DMS114 treated with DMSO at 0.1 percent for 48 hours (cell line): ENCODE measurements at regions not wholly inside any gene's neighbourhood (a gene's known extent, or its start where the extent isn't known, plus 50 kb on each side); places are given as distances from the start of the nearest gene placed in this dataset.

ENCODE experiments used
- DNase-seq: peaks from one replicate; lab custom pipeline; 2025; ENCODE audit not compliant: unreplicated experiment; lab: John Stamatoyannopoulos, UW

DNA sequence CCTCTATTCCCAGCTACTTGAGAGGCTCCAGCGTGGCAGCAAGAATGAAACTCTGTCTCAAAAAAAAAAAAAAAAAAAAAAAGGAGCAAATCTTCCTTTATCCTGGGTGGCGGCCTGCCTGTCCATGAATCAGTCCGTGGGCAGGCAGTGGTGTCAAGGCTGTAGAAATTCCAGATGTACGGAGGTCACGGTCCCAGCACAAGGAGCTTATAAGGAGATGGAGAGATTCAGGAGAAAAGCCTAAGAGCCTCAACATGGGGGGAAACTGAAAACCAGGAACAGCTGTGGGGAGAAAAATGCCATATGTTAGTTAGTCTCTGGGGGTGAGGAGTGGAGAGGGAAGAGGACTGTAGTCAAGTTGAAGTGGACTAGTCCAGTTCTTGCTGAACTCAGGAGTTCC, 130.5 kb upstream of the CRY1 start:
- no peak for DNase-seq

- no peak for DNase-seq
Observed at GRCh38 chr12:107225635-107226034, 132.3 kb upstream of the CRY1 start.

DNA sequence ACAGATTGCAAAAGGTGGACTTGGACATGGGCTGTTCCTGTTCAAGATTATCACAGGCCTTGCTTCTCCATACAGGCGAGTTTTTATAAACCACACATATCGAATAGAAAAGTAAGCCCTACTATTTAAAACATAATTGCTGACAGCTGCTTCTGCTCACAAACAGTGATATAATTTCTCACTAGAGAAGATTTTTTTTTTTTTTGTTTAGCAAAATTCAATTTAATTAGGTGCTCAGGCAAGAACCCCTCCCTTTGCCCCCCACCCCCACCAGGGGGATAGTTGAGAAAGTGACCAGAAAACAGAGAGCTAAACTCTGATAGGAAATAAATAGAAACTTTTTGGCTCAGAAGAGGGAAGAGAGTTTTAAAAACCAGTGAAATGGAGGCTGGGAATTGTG, 132.8 kb upstream of the CRY1 start:
- DNase-seq, result no peak

GRCh38 chr12:107228076-107228475, 134.7 kb upstream of the CRY1 start:
- DNase-seq, result no peak

GRCh38 chr12:107229827-107230226, 136.5 kb upstream of the CRY1 start:
- no peak for DNase-seq

GRCh38 chr12:107231303-107231702, 138.0 kb upstream of the CRY1 start:
- DNase-seq, result no peak

DNA sequence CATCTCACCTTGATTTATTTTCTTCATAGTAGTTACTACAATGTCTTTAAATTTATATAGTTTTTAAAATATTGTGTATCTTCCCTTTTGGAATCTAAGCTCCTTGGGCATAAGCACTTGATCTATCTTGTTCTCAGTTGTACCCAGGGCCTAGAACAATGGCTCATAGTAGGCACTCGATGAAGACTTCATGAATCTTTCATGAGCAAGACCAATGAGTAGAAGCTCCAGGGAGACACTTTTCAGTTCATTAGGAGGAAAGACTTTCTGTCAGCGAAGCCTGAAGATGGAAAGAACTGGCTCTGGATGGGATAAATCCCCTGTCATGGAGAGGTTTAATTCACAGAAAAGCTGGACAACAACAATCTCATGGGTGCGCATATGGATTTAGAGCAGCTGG, 140.2 kb upstream of the CRY1 start:
- no peak for DNase-seq

GRCh38 chr12:107235600-107235999, 142.3 kb upstream of the CRY1 start:
- no peak for DNase-seq

DNA sequence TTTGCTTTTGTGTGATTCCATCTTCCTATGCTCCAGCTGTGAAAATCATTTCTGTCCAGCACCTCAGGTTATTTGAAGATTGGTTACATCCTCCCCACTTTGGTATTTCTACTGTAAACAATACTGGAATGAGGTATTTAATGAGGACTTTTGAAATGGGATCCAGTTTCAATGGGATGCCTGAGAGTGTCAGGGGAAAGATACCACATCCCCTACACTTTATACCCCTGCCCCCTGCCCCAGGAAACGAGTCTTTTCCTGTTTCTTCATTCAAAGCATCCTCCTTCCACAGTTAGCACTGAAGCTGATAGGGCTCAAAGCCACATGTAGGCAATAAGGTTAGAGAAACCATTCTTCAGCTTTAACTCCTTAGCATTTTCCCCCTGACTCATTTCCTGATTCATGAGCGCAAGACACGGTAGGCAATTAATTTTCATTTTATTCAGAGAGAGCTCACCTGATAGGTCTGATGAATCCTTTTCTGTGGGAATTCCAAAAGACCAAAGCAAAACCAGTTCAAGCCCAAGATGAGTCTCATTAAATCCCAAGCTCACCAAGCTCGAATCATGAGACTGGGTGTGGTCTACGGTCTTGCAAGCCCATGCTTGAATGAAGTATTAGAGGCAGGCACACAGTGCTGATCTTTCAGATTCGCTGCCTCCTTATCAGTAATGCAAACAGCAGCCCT, 143.6 kb upstream of the CRY1 start:
- DNase-seq, result no peak

GRCh38 chr12:107238296-107238695, 144.9 kb upstream of the CRY1 start:
- DNase-seq, result no peak

- DNase-seq, result no peak
Observed at GRCh38 chr12:107241411-107241810, 148.1 kb upstream of the CRY1 start.

GRCh38 chr12:107242189-107242588, 148.8 kb upstream of the CRY1 start:
- no peak for DNase-seq

DNA sequence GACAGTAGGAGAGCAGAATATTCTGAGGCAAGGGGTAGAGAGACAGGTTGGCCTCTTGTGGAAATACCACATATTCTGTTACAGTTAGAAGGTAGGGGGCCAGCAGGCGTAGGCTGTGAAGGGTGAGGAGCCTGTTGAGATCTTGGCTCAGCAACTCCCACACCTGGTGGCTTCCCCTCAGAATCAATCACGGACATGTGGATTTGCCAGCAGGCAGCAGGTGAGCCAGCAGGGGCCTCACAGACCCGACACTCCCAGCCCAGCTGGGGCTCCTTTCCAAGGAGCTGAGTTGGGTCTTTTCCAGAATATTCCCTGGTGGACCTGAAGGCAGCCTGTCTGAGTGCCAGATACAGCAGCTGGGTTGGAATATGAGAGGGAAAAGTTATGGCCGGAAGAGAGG, 150.0 kb upstream of the CRY1 start:
- DNase-seq, result no peak

DNA sequence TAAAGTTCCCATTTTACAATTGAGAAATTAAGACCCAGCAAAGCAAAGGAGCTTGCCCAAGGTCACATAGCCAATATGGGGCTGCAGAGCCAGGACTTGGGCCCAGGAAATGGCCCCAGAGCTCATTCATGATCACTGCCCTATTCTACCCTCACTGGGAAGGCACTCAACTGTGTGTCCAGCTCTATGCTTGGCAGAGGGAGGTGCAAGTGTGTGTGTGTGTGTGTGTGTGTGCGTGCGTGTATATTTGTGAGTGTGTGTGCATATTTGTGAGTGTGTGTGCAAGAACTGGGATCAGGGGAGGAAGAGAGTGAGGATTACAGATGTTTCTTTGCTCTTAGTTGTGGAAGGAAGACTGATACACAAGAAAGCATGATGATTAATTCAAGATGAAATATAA, 151.2 kb upstream of the CRY1 start:
- DNase-seq, result no peak

DNA sequence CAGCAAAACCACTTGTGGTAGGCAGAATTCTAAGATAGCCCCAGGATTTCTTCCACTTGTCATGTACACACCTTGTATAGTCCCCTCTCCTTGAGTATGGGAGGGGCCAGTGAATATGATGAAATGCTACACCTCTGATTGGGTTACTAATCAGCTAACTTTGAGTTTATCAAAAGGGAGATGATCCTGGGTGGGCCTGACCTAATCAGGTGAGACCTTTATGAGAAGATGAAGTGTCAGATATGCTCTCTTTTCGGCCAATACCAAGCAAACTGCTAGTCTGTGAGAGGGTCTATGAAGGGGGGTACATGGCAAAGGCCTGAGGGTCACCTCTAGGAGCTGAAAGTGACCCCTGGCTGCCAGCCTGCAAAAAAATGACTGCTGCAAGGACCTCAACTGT, 154.3 kb upstream of the CRY1 start:
- no peak for DNase-seq

DNA sequence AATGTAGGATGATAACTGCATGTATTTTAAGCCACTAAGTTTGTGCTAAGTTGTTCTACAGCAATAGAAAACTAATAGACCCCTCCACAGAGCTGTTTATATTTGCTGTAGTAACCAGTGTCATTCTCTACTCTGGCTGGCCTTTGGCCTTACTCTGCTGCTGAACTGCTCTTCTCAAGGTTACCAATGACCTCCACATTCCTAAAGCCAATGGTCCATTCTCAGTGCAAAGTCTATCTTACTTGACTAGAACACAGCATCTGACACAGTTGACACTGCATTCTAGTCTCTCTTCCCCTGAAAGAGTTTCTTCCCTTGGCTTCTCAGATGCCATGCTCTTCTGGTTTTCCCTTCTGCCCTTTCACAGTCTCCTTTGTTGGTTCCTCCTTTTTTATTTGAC, 154.8 kb upstream of the CRY1 start:
- no peak for DNase-seq

GRCh38 chr12:107251288-107251687, 157.9 kb upstream of the CRY1 start:
- DNase-seq, result no peak

GRCh38 chr12:107253361-107253760, 160.0 kb upstream of the CRY1 start:
- DNase-seq, result no peak

DNA sequence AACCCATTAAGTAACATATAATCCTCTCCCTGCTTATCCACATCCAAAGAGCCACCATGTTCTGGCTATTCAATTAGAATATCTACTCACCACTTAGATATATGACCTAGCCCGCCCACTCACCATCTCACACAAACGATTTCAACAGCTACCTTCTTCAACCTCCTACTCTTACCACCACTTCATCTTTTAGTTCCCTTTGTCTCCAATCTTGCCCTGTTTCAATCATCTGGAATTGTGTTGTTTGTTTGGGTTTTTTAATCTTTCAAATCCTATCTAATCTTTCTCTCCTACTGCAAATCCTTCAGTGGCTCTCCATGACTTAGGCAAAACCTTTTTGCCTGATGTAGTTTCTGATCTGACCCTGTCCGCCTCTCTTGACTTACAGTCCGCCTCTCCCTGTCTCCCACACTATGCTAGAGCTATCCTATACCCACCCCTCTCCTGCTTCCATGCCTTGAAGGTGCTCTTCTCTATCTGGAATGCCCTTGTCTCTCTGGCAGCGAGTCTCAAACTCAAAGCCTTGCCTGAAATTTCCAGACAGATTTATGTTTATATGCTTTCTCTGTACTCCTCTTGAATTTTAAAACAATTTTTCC, 161.0 kb upstream of the CRY1 start:
- no peak for DNase-seq

- no peak for DNase-seq
Observed at GRCh38 chr12:107258780-107259179, 165.4 kb upstream of the CRY1 start.

DNA sequence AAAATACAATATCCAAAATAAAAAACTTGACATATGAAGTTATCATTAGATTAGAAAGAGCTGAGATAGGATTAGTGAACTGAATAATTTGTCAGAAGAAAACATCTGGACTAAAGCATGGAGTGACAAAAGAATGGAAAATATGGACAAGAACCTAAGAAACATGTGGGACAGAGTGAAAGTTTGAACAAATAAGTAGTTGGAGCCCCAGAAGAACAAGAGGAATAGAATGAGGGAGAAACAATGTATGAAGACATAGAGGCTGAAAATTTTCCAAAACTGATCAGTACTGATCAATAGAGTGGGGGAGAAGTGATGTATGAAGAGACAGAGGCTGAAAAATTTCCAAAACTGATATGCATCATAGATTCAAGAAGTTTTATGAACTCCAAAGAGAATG, 170.6 kb upstream of the CRY1 start:
- no peak for DNase-seq

- no peak for DNase-seq
Observed at GRCh38 chr12:107264667-107265066, 171.3 kb upstream of the CRY1 start.

DNA sequence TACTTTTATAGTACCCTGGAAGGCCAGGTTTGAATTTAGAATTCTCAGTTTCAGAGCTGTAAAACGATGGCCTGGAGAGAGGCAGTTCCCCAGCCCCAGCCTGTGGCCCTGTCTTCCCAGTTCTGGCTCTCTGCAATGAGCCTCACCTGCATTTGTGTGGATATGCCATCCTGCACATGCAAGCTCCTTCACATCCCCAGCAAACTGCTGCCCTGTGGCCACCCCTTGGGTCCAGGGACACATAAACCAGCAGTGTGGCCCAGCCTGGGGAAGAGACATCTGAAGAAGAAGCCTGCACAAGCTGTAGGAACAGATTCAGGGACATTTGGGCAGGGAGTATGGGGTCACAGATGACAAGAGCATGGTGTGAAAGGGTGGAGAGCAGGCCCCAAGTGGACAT, 174.3 kb upstream of the CRY1 start:
- no peak for DNase-seq
